ENCODE measurements at regions not wholly inside any gene's neighbourhood (a gene's known extent, or its start where the extent isn't known, plus 50 kb on each side); places are given as distances from the start of the nearest gene placed in this dataset.

DNA sequence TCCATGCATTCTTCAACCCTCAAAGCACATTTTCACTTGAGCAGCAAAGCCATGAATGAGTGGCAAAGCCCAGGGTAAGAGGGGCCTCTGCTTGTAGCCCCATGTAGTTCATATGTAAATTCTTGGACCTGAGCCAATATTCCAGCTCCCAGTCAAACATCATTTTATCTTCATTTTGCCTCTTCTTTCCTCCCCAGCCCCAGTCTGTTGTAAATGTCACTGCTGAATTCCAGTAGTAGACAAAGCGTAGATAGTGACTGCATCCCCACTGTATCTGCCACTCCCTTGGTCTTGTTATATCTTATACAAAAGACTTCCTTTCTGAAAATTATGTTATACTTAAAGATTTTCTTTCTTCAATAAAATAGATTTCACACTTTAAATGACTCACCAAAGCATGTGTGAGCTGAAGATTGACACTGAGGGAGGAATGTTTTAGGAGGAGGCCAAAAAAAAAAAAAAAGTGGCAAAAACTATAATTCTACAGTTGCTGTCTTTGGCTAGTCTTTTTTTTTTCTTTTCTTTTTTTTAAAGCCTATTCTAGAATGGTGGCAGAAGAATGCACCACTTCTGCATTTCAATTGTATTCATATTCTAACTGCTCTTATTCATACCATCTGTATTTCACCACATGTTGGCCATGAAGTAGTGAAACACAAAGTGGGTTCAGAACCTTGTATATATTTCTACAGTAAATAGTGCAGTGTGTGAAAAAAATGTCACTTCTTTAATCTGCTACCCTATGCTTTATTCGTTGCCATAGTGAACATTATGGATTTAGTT, 306.1 kb downstream of the CPS1 start:
- TF ChIP-seq EZH2 (IDR thresholded peaks at IDR 0.05; ENCODE audit: borderline replicate concordance, low read depth, low read length, severe bottlenecking) (no peak), CTCF (IDR thresholded peaks at IDR 0.05; ENCODE audit: borderline replicate concordance, extremely low read depth, low read length, poor library complexity, severe bottlenecking) (no peak)

All from DND-41 (cell line).